ENCODE measurements at regions not wholly inside any gene's neighbourhood (a gene's known extent, or its start where the extent isn't known, plus 50 kb on each side); places are given as distances from the start of the nearest gene placed in this dataset.

DNA sequence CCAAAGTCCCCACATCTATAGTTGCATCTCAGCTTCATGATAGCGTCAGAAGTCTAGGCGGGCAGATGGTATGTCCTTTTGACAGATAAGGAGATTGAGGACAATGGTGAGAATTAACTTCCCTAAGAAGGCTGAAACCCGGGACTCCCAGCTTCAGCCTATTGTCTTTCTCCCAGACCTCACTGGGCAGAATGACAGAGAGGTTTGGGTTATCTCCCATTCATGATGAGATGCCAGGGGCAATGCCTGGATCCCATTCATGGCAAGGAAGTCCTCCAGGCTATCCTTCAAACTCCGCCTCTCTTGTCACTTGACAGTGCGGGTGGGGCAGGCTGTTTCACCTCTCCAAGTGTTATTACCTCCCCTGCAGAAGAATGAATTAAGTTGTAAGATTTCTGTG is 100.3 kb downstream of the IRX5 start:
- peaks cover 28% of the 10 kb centered on the region for H3K27me3 ChIP-seq
- no peak overlapping the region for H3K4me3 ChIP-seq
- ATAC-seq: no peak
- 64 to 72% methylated on average over 4 to 5 of the region's 5 CpGs for WGBS, 2 donors (ENCODE audit: low coverage in 1 of 2)
- H3K9me3 ChIP-seq: peaks cover 0 to 42% (median 0%) of the 10 kb centered on the region in 3 donors
- no peaks in the 10 kb centered on the region for H3K4me1 ChIP-seq
- TF ChIP-seq EP300 (IDR thresholded peaks at IDR 0.05) (no peak), POLR2AphosphoS5 (IDR thresholded peaks at IDR 0.05) (no peak), POLR2A (IDR thresholded peaks at IDR 0.05) (no peak)
- TF ChIP-seq, protein P1, sequence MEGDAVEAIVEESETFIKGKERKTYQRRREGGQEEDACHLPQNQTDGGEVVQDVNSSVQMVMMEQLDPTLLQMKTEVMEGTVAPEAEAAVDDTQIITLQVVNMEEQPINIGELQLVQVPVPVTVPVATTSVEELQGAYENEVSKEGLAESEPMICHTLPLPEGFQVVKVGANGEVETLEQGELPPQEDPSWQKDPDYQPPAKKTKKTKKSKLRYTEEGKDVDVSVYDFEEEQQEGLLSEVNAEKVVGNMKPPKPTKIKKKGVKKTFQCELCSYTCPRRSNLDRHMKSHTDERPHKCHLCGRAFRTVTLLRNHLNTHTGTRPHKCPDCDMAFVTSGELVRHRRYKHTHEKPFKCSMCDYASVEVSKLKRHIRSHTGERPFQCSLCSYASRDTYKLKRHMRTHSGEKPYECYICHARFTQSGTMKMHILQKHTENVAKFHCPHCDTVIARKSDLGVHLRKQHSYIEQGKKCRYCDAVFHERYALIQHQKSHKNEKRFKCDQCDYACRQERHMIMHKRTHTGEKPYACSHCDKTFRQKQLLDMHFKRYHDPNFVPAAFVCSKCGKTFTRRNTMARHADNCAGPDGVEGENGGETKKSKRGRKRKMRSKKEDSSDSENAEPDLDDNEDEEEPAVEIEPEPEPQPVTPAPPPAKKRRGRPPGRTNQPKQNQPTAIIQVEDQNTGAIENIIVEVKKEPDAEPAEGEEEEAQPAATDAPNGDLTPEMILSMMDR (IDR thresholded peaks at IDR 0.05): no peak
- H3K36me3 ChIP-seq: no peaks in the 10 kb centered on the region
- H3K27ac ChIP-seq: no peak overlapping the region

DNA sequence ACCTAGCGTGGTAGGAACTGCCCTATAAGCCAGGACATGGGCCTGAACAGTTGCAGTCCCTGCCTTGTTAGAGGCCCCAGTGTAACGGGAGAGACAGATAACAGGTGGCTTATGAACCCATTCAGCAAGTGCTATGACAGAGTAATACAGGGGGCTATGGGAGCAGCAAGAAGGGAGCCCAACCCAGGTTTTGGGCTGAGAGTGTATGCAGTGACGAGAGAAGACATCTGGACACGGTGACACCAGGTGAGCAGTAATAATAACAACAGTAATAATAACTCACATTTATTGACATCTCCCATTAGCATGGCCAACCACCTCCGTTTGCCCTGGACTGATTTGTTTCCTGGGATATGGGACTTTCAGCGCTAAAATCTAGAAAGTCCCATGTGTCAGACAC is 100.8 kb downstream of the IRX5 start:
- Histone ChIP-seq H3K4me3 (no peak overlapping the region), H3K9me3 (peaks cover 0 to 37% (median 0%) of the 10 kb centered on the region in 3 donors), H3K4me1 (no peaks in the 10 kb centered on the region), H3K36me3 (no peaks in the 10 kb centered on the region), H3K27ac (no peak overlapping the region), H3K27me3 (peaks cover 28% of the 10 kb centered on the region)
- 65% methylated on average over 6 of the region's 6 CpGs; no CpG with 5 or more reads in 1 of the 2 donors for WGBS, 2 donors (ENCODE audit: low coverage in 1 of 2)
- ATAC-seq: no peak
- TF ChIP-seq POLR2AphosphoS5 (IDR thresholded peaks at IDR 0.05): no peak
- no peak for TF ChIP-seq POLR2A (IDR thresholded peaks at IDR 0.05)
- TF ChIP-seq EP300 (IDR thresholded peaks at IDR 0.05): no peak
- TF ChIP-seq, protein P1 (IDR thresholded peaks at IDR 0.05): no peak

DNA sequence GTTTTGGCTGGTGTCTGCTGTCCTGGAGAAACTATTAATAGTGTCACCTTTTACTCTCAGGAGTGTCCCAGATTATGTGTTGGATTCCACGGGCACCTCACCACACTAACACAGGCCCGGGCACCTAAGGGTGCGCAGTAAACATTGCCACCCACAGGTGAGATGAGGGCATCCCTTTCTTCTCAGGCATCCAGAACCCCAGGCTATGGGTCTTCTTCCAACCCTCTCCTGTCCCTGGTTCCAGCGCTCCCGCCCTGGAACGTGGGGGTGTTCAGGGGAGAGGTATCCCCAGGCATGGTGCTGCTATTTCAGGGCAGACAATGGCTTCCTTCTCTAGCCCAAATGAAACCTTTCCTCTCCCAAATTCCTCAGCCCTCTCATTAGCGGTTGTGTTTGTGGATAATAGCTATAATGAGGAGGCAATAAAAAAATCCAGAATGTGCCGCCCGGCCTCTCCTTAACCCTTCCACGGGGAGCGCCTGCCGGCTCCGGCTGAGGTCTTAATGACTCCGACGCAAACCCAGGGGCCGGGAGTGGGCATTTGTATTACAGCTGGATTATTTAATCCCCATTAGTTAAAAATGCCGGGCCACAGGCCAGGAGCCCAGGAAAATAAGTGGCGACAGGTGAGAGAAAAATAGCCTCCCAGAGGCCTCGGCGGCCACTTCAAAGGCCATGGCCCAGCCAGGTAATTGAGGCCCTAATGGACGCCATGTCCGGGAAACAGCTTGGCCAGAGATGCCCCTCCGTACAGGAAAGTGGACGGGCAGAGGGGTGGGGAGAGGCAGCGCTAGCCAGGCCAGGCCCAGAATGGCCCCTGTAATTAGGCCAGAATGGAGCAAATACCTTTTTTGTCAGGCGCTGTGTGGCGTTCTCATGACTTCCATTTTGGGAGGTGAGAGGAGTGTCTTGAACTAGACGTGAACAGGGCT is 102.8 kb downstream of the IRX5 start:
- no peak overlapping the region for H3K27ac ChIP-seq
- no peaks in the 10 kb centered on the region for H3K4me1 ChIP-seq
- 73 to 78% methylated on average over 6 to 10 of the region's 28 CpGs for WGBS, 2 donors (ENCODE audit: low coverage in 1 of 2)
- no peak for TF ChIP-seq POLR2A (IDR thresholded peaks at IDR 0.05)
- TF ChIP-seq, protein P1 (IDR thresholded peaks at IDR 0.05): no peak
- TF ChIP-seq EP300 (IDR thresholded peaks at IDR 0.05): no peak
- TF ChIP-seq POLR2AphosphoS5 (IDR thresholded peaks at IDR 0.05): no peak
- peaks cover 25% of the 10 kb centered on the region for H3K27me3 ChIP-seq
- no peak for ATAC-seq
- H3K36me3 ChIP-seq: no peaks in the 10 kb centered on the region
- peaks cover 0 to 21% (median 0%) of the 10 kb centered on the region in 3 donors for H3K9me3 ChIP-seq
- H3K4me3 ChIP-seq: no peak overlapping the region

DNA sequence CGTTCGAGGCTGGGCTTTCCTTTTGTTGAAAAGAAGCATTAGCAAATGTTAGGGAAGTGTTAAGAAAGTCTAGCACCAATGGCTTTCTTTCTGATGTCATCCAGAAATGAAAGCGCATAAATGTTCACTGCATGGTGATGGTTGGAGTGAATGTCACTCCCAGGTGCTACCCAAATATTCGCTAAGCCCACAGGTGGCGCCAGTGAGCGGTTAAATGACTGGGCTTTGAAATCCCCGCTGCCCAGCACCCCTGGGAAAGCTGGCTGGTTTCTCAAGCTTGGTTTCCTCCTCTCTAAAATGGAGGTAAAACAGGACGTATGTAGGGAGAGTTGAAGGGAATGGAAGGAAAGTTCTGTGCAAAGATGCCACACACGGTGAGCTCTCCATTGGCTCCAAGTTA is 104.4 kb downstream of the IRX5 start:
- no peak for ATAC-seq
- H3K27me3 ChIP-seq: peaks cover 28% of the 10 kb centered on the region
- TF ChIP-seq, protein P1 (IDR thresholded peaks at IDR 0.05): peak in 1 of 4 experiments; percentile 12
- TF ChIP-seq EP300 (IDR thresholded peaks at IDR 0.05): no peak
- WGBS, 2 donors (ENCODE audit: low coverage in 1 of 2): 40 to 58% methylated on average over 3 to 9 of the region's 9 CpGs
- H3K36me3 ChIP-seq: no peaks in the 10 kb centered on the region
- H3K4me3 ChIP-seq: no peak overlapping the region
- H3K4me1 ChIP-seq: no peaks in the 10 kb centered on the region
- H3K9me3 ChIP-seq: peaks cover 0 to 7% (median 0%) of the 10 kb centered on the region in 3 donors
- no peak overlapping the region for H3K27ac ChIP-seq

DNA sequence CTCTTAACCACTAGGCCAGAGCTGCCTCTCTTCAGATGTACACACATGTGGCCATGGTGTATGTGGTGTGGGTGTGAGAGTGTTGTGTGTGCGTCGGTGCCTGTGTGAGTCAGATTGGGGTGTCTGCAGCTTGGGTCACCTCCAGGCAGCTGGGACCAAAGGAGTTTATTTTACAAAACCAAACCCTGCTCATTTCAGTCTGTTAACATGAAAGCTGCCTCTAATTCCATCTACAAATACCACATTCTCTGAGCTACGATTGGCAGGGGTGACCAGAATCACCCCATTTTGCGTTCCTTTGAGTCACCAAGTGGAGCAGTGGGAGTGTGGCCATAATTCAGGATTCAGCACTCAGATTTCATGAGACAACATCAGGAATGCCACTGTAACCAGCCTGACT is 105.3 kb downstream of the IRX5 start:
- Histone ChIP-seq H3K27me3 (peaks cover 38% of the 10 kb centered on the region), H3K36me3 (no peaks in the 10 kb centered on the region), H3K27ac (no peak overlapping the region), H3K4me3 (no peak overlapping the region), H3K9me3 (no peaks in the 10 kb centered on the region), H3K4me1 (no peaks in the 10 kb centered on the region)
- no peak for TF ChIP-seq EP300 (IDR thresholded peaks at IDR 0.05)
- TF ChIP-seq, protein P1 (IDR thresholded peaks at IDR 0.05): no peak
- TF ChIP-seq POLR2A (IDR thresholded peaks at IDR 0.05): no peak
- no peak for TF ChIP-seq POLR2AphosphoS5 (IDR thresholded peaks at IDR 0.05)
- no peak for ATAC-seq
- 50% methylated on average over 2 of the region's 4 CpGs; no CpG with 5 or more reads in 1 of the 2 donors for WGBS, 2 donors (ENCODE audit: low coverage in 1 of 2)
